CD4-positive, alpha-beta T cell treated with Interleukin-2 at 100 ng/mL for 4 hours (primary cell): ENCODE measurements at regions not wholly inside any gene's neighbourhood (a gene's known extent, or its start where the extent isn't known, plus 50 kb on each side); places are given as distances from the start of the nearest gene placed in this dataset.
"Not testable (repeated sequence)": the region's sequence is repeated elsewhere in the genome, so short reads cannot be mapped to it uniquely, and the experiment has no call there.

Source experiments
- DNase-seq: peaks from one replicate; pipeline ENCODE4 v3.0.0-alpha.2; 2020; ENCODE audit warnings: low spot score

- DNase-seq: not testable (repeated sequence)
Measured at GRCh38 chr1:234795711-234796437, 185.9 kb upstream of the IRF2BP2 start.

- DNase-seq: not testable (repeated sequence)
Measured at GRCh38 chr1:234795007-234795406, 185.0 kb upstream of the IRF2BP2 start.

DNA sequence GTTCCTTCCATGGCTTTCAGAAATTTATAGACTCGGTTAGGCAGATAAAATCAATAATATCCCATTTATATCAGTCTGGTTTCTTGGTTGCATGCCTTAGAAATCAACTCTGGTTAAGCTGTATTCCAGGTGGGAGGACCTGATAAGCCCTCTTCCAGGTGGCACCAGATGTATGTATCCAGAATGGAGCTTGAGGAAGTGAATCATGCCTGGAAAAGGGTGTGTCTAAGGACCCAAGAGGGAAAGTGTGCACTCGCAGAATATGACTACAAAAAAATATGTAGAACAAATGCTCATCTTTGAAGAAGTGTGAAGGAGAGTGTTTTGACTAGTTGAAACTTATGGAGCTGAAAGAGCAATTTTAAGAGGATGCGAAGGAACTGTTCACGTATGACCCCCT, 184.5 kb upstream of the IRF2BP2 start:
- DNase-seq: not testable (repeated sequence)

- DNase-seq: not testable (repeated sequence)
Measured at GRCh38 chr1:234793924-234794323, 183.9 kb upstream of the IRF2BP2 start.

DNA sequence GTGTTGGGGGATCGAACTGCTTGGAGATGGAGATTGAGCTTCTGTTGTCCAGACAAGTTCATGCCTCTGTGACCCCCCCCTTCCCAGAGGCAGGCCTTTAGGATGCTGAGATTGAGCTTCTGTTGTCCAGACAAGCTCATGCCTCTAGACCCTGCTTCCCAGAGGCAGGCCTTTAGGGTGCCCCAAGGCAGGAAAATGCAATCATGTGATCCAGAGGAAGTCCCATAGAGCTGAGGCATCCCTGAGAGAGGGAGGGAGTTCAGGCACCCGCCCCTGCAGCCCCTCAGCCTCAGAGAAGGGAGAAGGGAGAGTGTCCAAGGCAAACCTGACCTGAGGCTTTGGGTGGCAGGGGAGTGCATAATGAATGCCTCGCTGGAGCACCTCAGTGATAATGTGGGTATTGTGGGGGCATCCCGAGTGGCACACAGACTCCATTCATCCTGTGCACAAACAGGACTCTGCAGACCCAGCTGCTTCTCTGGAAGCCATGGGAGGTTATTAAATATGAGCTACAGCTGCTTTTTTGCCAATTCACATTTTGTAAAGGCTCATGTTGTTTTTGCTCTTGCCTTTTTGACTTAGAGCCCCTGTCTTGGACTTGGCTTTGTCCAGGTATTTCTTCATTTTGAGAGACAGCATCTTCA, 182.4 kb upstream of the IRF2BP2 start:
- not testable (repeated sequence) for DNase-seq

GRCh38 chr1:234791615-234792014, 181.6 kb upstream of the IRF2BP2 start:
- not testable (repeated sequence) for DNase-seq

DNA sequence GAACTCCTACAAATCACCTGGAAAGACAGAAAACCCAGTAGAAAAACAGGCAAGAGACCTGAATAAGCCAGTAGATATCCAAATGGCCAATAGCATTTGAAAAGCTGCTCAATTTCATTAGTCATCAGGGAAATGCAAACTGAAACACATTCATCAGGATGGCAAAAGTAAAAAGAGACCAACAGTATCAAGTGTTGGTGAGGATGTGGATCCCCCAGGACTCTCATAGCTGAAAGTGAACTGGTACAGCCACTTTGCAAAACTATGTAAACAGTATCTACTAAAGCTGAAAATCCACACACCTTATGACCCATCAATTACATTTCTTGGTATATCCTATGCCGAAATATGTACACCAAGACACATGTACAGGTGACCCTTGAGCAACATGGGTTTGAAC, 180.4 kb upstream of the IRF2BP2 start:
- DNase-seq: not testable (repeated sequence)

DNA sequence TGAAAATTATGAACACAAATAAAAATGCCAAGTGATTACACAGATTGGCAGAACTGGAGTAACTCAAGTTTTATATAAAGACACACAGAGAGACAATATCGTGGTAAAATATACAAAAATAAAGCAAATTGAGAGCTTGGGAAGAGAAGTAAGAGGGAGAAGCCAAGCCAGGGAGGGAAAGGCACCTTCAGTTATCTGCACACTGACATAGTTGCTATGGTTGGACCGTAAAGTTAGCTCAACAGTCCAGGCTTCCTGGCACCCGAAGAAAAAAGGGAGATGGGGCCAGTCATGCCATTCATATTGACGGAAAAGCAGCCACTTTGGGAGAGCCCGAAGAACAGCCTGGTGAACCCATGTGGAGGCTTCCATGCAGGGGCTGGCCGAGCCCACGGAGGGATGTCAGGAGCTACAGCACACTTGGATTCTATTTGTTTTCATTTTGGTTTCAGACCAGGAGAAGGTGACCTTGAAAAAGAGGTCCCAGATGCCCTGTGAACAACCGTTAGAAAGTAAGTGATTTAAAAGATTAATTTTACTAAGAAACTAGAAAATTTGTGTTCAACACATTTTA, 177.1 kb upstream of the IRF2BP2 start:
- DNase-seq: not testable (repeated sequence)

DNA sequence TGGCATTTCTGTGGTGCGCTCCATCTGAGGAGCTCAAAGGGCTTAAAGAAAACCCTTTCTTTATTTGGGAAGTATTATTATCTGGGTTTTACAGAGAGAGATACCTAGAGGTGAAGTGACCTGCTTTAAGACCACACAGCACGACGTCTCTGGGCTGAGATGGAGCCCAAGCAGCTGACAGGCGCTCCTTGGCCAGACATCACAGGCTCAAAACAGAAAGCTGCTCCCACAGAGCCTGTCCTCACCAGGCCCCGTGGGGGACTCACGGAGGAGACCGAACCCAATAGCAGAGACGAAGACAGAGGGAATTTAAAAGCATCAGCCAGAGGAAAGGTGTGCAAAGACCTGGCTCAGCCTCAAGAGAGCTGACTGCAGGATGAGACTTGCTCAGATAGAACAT, 175.9 kb upstream of the IRF2BP2 start:
- DNase-seq: not testable (repeated sequence)

DNA sequence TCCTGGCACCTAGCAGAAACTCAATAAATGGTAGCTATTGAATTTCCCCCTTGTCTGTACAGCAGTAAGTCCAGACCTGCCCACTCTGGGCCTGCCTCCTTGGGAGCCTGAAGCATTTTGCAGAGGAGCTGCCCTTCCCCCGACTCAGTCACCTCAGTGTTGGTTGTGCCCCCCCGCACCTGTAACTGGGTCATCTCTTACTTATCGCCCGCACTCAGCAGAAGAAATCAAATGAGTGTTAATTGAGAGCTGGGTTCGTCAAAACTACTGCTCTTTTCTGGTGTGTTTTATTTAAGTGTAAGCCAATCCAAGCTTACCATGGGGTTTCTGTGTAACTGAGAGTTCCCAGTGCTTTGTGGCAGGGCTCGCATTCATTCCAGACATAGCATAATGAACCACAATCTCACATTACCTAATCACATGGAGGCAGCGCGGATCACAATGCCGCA, 175.5 kb upstream of the IRF2BP2 start:
- DNase-seq: not testable (repeated sequence)

DNA sequence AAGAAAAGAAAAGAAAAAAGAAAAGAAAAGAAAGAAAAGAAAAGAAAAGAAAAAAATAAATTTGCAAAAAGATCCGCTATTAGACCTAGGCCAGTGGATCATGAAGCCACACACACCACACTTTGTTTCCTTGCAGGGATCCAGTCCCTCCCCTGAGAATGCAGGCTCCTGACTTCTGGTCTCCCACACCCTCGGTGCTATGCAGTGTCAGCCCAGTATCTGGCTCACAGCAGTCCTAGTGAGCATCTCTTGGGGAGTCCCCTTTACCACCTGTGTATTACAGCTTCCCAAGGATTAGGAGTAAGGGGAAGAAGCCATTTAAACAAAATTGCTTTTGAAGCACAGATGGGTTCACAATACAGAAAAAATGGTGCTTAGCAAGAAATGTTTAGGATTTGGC, 174.1 kb upstream of the IRF2BP2 start:
- DNase-seq: not testable (repeated sequence)

- DNase-seq: no peak
Measured at GRCh38 chr1:234782791-234783190, 172.8 kb upstream of the IRF2BP2 start.

DNA sequence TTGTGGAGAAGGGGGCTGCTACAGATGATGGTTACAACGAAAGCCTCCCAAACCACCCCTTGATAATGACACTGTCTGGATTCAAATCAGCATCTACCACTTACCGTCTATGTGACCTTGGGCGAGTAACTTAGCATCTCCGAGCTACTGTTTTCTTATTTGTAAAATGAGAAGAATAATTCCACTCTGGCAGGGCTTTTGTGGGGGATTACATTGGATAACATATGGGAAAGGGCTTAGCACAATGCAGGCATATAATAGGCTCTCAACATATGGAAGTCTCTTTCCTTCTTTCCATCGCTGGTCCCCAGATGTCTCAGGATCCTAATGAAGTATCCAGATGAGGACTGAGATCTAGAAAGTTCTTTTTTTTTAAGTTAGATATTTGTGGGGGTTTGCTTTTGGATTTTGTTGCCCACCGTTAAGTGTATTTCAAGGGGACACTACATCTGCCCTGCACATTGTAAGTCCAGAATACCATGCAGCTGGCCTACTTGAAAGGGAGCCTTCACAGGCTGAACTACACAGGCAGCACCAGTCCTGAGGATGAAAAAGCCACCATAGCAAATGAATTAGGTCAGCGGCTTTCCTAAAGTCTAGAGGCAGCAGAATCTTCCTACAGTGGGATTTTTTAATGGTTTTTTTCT, 172.2 kb upstream of the IRF2BP2 start:
- no peak for DNase-seq

GRCh38 chr1:234781241-234782065, 171.5 kb upstream of the IRF2BP2 start:
- DNase-seq: no peak

DNA sequence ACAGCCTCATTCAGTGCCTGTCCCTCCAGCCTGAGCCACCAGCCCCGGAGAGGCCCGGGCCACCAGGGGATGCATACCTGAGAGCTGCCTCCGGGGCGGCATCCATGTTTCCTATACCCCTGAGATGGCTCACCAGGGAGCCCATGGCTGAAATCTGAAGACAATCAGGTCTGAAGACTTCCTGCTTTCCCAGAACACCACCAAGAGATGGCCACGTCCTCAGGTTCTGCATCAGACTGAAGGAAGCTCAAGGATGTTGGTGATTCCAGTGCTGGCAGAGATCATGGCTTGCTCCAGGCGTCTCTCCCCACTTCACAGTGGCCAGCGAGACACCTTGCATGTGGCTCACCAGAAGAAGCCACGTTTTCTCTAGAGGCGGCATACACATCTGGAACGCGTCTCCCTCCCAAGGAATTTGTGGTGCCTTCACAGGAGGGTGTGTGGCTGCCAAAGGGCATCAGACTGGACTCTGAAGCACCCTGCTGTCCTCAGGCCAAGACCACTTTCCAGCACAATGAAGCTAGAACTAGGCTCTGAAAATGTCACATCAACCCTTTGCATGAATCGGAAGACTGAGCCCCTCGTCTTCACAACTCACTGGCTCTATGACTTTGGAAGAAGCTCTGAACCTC, 170.7 kb upstream of the IRF2BP2 start:
- DNase-seq: no peak

DNA sequence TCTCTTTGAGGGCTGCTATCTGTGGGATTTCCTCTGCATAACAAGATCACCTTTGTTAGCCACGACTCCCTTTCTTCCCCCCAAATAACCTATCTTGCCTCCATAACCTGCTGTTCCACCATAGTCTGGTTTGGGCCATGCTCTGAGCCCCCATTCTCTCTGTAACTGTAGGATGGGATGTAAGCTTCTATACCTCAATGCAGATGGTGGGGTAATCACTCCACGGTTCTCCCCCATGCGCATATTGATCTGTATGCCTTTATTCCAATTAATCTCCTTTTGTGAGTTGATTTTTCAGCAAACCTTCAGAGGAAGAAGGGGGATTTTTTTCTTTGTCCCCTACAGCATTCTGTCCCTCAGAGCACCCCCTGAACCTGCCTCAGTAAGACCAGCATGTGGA, 170.1 kb upstream of the IRF2BP2 start:
- no peak for DNase-seq

DNA sequence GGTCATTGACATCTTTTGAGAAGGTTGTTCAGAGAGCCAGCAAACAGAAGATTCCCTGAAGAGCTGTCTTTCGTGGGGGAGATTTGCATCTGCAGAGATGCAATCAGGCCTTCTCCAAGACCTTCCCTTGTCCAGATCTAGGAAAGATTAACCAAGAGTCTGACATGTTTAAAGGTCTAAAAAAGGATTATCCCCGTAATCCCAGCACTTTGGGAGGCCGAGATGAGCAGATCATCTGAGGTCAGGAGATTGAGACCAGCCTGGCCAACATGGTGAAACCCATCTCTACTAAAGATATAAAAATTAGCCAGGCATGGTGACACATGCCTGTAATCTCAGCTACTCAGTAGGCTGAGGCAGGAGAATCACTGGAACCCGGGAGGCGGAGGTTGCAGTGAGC, 169.6 kb upstream of the IRF2BP2 start:
- DNase-seq: not testable (repeated sequence)

DNA sequence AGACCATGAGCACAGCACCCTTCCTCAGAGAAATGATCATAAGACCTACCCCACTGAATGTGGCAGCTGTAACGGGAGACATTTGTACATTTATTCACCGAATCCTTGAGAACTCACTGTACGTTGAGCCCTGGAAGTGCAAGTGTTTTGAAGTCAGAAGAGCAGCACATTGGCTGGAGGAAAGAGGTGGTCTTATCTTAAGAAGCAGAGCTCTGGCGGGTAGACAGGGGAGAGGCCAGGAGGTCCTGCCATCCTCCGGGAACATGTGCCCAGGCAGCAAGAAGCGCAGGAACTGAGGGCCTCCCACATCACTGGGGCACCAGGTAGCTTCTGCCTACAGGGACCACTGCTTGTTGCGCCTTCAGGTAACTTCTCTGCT, 169.2 kb upstream of the IRF2BP2 start:
- DNase-seq: no peak

- DNase-seq: no peak
Measured at GRCh38 chr1:234778221-234779159, 168.5 kb upstream of the IRF2BP2 start.

DNA sequence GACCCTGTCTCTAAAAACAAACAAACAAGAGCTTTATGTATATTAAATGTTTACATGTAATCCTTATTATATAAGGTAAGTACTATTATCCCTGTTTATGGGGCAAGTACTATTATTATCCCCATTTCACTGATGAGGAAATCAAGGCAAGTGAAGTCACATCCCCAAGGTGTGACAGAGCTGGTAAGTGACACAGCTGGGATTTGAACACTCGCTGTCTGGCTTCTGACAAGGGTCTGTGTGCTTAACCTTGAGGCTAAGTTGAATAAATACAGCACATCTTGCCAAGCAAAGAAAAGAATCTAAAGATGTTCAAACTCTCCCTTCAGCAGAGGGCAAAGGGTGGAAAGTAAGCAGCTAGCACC, 167.9 kb upstream of the IRF2BP2 start:
- DNase-seq: no peak
